Bone marrow (tissue), 2 donors: ENCODE measurements at regions not wholly inside any gene's neighbourhood (a gene's known extent, or its start where the extent isn't known, plus 50 kb on each side); places are given as distances from the start of the nearest gene placed in this dataset.
"Not testable (repeated sequence)": the region's sequence is repeated elsewhere in the genome, so short reads cannot be mapped to it uniquely, and the experiment has no call there.

ENCODE experiments used
- DNase-seq, 2 donors: peaks; one replicate each; lab custom pipeline; 2025; lab: John Stamatoyannopoulos, UW

- DNase-seq: no peak
Measured at GRCh38 chr19:33866696-33867095, 70.0 kb downstream of the KCTD15 start.

DNA sequence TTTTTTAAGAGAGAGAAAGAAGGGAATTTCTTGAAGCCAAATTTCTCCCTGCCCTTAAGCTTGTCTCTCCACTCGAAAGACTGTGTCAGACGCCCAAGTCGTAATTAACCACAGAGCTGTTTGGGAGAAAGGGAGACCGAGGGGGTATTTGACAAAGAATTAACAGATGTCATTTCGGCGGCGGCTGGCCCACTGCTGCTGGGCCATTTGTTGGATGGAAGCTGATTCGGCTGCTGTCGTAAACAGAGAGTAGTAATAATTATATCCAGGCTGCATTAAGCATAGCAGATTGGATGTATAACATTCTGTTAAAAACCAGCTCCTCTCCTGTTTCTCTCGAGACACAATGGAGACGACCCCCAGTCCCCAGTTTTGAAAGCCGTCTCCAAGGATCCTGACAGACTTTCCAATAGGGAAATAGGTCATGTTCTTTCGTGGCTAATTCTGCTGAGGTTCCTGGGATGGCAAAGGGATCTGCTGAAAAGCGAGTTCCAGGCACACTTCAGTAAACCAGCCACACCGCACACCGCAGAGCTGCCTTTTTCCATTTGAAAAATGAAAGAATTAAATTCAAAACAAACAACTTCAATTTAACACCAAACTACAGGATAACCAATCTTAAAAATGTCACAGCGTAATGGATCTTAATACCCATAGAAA is 71.5 kb downstream of the KCTD15 start:
- no peak for DNase-seq

- no peak for DNase-seq
Measured at GRCh38 chr19:33868788-33869412, 72.2 kb downstream of the KCTD15 start.

DNA sequence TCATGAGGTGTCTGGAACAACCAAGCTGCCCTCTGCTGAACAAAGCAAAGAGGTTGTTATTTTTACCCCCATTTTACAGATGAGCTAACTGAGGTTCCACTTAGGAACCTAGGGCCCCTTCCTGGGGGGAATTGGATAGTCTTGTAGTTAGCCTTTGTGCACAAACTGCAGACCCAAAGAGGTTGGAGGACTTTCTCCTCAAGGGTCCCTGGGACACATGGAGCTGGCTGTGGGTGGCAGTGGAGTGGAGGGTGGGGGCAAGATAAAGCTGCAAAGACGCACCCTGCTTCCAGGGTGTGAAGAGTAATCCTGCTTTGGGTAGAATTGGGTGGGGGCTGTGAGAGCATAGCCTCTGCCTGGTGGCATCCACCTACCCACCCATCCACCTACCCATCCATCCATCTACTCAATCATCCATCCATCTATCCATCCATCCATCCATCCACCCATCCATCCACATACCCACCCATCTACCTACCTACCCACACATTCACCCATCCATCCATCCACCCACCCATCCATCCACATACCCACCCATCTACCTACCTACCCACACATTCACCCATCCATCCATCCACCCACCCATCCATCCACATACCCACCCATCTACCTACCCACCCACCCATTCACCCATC is 73.7 kb downstream of the KCTD15 start:
- DNase-seq: not testable (repeated sequence)

- no peak for DNase-seq
Measured at GRCh38 chr19:33871605-33872004, 74.9 kb downstream of the KCTD15 start.

GRCh38 chr19:33872445-33873320 is 76.0 kb downstream of the KCTD15 start:
- DNase-seq: no peak

GRCh38 chr19:33875071-33875470 is 78.4 kb downstream of the KCTD15 start:
- DNase-seq: no peak

DNA sequence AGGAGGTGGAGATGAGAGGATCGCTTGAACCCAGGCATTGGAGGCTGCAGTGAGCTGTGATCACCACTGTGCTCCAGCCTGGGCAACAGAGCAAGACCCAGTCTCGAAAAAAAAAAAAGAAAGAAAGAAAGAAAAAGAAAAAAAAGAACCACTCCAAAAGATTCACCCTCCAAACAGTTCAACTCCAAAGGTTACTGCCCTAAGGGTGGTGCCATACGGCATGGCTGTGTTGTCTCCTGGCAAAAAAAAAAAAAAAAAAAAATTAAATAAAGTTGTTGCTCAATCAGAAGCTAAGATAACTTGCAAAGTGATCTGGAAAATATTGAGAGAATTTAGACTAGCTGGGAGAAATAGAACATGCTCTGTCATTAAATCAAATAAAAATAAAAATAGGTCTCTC is 79.5 kb downstream of the KCTD15 start:
- no peak for DNase-seq

DNA sequence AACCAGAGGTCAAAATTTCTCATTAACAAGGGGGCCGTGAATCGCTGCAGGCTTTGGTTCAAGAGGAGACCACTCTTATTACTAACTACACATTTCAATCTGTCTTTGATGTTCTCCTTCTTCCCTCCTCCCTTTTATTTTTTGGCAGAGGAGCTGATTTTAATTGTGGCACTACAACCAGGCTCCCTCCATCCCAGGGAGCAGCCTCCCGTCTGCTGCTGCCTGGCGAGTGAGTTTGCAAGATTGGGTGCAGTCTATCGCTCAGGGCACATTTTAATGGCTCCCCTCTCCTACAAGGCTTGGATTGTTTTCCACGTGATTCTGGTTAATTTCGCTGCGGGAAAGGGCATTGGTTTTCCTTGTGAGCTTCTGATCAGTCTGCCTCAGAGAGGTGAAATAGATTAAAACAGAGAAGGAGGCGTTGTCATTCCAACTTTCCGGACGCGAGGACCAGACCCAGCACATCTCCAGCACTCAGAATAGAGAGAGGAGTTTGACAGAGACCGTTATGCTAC is 81.4 kb downstream of the KCTD15 start:
- DNase-seq: no peak

- no peak for DNase-seq
Measured at GRCh38 chr19:33878910-33879810, 82.5 kb downstream of the KCTD15 start.

GRCh38 chr19:33879818-33880575 is 83.3 kb downstream of the KCTD15 start:
- no peak for DNase-seq

DNA sequence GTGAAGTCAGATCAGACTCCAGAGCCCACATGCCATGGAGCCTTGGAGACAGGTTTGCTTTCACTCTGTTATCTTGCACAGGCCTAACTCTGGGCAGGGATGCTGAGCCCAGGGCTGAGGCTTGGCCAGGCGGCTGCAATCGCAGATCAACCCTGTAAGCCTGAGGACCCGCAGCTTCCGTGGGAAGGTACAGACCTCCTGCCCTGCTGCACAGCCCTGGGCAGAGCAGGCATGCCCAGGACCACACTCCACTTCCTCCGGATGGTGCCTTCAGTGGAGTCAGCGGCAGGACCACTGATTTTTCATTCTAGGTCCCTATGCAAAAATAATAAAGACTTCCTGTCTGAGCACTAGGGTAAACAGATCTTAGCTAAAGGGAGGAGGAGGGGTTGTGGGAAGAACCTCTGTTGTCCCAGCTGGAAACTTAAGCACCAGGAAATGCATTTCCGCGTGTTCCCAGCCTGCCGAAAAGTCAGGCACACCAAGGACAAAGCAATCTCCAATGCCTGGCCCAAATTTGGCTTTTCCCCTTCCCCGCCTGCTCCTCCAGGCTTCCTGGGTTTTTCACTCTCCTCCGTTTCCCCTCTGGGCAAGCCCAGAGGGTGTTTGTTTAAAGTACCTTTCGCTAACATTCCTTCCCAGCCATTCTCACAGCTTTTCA is 87.3 kb downstream of the KCTD15 start:
- no peak for DNase-seq

- DNase-seq: no peak
Measured at GRCh38 chr19:33885236-33885635, 88.6 kb downstream of the KCTD15 start.

DNA sequence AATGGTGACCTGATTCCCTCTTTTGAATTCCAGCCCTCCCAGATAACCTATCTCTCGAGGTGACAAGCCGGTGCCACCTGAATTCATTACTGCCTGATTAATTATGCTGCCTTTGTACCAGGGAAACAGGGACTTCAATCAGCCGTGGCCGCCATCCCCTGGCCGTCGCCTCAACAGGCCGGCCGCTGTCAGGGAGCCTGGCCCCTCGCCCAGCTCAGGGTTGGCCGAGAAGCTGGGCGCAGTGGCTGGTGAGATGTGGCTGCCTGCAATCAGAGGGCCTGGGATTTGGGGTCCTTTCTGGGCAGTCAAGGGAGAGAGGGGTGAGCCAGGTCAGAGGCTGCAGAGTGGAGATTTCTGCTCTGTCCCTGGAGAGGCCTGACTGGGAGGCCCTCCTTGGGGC is 91.2 kb downstream of the KCTD15 start:
- no peak for DNase-seq

GRCh38 chr19:33888665-33889064 is 92.0 kb downstream of the KCTD15 start:
- no peak for DNase-seq

DNA sequence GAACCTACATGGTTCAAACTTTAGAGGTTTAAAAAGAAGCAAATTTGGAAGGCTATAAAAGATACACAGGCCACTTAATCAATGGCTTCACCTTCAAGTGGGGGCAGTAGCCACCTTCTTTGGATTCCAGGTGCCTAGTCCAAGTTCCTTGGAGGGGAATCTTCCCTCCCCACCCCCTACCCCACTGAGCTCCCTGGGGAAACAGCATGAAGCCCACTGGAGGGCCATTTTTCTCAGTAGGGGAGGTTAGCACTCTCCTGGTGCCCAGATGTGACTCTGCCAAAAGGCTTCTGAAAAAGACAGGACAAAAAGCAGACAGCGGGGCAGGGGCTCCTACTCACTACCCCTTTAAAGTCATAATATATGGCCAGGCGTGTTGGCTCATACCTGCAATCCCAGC is 93.9 kb downstream of the KCTD15 start:
- no peak for DNase-seq

GRCh38 chr19:33891773-33892172 is 95.1 kb downstream of the KCTD15 start:
- DNase-seq: no peak

DNA sequence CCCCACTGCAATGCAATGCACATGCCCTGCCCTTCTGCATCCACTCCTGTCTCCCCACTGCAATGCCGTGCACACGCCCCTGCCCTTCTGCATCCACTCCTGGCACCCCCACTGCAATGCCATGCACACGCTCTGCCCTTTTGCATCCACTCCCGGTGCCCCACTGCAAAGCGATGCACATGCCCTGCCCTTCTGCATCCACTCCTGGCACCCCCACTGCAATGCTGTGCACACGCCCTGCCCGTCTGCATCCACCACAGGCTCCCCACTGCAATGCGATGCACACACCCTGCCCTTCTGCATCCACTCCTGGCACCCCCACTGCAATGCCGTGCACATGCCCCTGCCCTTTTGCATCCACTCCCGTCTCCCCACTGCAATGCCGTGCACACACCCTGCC is 98.1 kb downstream of the KCTD15 start:
- no peak for DNase-seq

DNA sequence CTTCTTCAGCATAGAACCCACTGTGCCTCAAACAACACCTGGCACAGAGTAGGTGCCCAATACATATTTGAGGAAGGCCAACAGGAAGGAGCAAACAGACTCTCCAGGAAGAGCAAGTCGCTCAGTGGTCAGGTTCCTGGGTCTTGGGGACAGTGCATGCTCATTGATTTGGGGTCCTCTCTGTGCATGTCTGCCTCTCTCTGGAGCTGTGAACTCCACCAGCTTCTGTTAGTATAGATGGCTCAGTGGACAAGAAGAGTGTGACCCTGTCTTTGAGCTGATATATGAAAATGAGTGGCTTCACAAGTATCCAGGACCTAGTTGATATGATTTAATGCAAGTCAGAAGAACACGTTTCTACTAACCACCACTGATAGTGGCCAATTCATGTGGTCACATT is 98.7 kb downstream of the KCTD15 start:
- DNase-seq: no peak

- no peak for DNase-seq
Measured at GRCh38 chr19:33898062-33898677, 101.5 kb downstream of the KCTD15 start.
